HepG2 (cell line): ENCODE measurements at regions not wholly inside any gene's neighbourhood (a gene's known extent, or its start where the extent isn't known, plus 50 kb on each side); places are given as distances from the start of the nearest gene placed in this dataset.

Source experiments
- ATAC-seq: fragments of 200-7000 bp; cut with Tn5 transposase; 3 replicates; pipeline ENCODE4 v1.9.1; 2020; ENCODE audit warnings: mild to moderate bottlenecking, moderate library complexity
- BruUV-seq: library from RNA; stranded (reverse); fragments of 400-500 nt; replicated peaks from 2 replicates; lab custom pipeline; 2021; lab: Mats Ljungman, UMichigan
- CTCF ChIA-PET: fragments of 300-600 bp; formaldehyde crosslinking; extraction: SDS; loops from one replicate; lab custom pipeline; 2021; ENCODE audit warnings: low total read pairs, inconsistent platforms, low intra/inter-chr PET ratio; lab: Yijun Ruan, JAX
- POLR2A ChIA-PET: fragments of 350-600 bp; sonication (Branson Sonifier 250); formaldehyde crosslinking; loops from one replicate; lab custom pipeline; 2020; ENCODE audit warnings: antibody characterized with exemption, inconsistent platforms; lab: Yijun Ruan, JAX
- DNase-seq: peaks from one replicate; pipeline ENCODE4 v3.0.0-alpha.2; 2015; ENCODE audit warnings: low spot score
- FAIRE-seq: peaks from 3 replicates; lab custom pipeline; 2011; peaks lifted over from hg19 to GRCh38; lab: Jason Lieb, UNC
- H2AFZ ChIP-seq: one replicate; pipeline ENCODE4 v1.6.1; 2011; ENCODE audit warnings: low read length, inconsistent platforms
- H3K27ac ChIP-seq: fragments of 300-600 bp; 3 replicates; pipeline ENCODE4 v1.8.0; 2011; ENCODE audit warnings: mixed run types, mild to moderate bottlenecking, mixed read lengths, low read length, inconsistent platforms; ENCODE audit not compliant: insufficient read depth; ENCODE audit errors: extremely low read length
- H3K27me3 ChIP-seq, 2 experiments: fragments of 200-600 bp in 1 of 2; 2 replicates in 1 of 2; 3 replicates in 1 of 2; pipeline versions ENCODE4 v1.6.0 to v1.8.0; 2011; ENCODE audit warnings: low read length in 2 of 2, mild to moderate bottlenecking in 2 of 2, moderate library complexity in 2 of 2, inconsistent platforms in 1 of 2; ENCODE audit not compliant: insufficient read depth in 2 of 2, control insufficient read depth in 1 of 2
- H3K36me3 ChIP-seq, 2 experiments: fragments of 200-600 bp in 1 of 2; replicated peaks in 1 of 2; 2 replicates in 1 of 2; 3 replicates in 1 of 2; pipeline versions ENCODE4 v1.5.1 to v1.8.0; 2011; ENCODE audit warnings: low read length in 2 of 2, inconsistent platforms in 1 of 2; ENCODE audit not compliant: insufficient read depth in 2 of 2, control insufficient read depth in 1 of 2
- H3K4me1 ChIP-seq: 2 replicates; pipeline ENCODE4 v1.5.1; 2012; ENCODE audit warnings: low read length, inconsistent platforms; ENCODE audit not compliant: insufficient read depth
- H3K4me2 ChIP-seq: 2 replicates; pipeline ENCODE4 v1.6.0; 2011; ENCODE audit warnings: low read depth, low read length, inconsistent platforms
- H3K4me3 ChIP-seq, 3 experiments: fragments of 200-600 bp in 1 of 3; sonication (generic), shearing (Covaris generic) in 1 of 3; replicated peaks in 1 of 3; 2 replicates each; pipeline ENCODE4 v1.5.1; 2011 to 2016; ENCODE audit warnings: low read length in 3 of 3, inconsistent platforms in 2 of 3, low read depth in 2 of 3, mild to moderate bottlenecking in 2 of 3, control low read depth in 1 of 3, mixed read lengths in 1 of 3; ENCODE audit not compliant: insufficient read depth in 1 of 3
- H3K79me2 ChIP-seq: one replicate; pipeline ENCODE4 v1.6.1; 2011; ENCODE audit warnings: low read length, inconsistent platforms; ENCODE audit not compliant: insufficient read depth
- H3K9ac ChIP-seq: 2 replicates; pipeline ENCODE4 v1.6.0; 2011; ENCODE audit warnings: mild to moderate bottlenecking, low read depth, low read length, inconsistent platforms; ENCODE audit not compliant: insufficient read depth
- H3K9me3 ChIP-seq: 2 replicates; pipeline ENCODE4 v1.5.1; 2012; ENCODE audit warnings: mild to moderate bottlenecking, low read length
- H4K20me1 ChIP-seq: 2 replicates; pipeline ENCODE4 v1.6.0; 2011; ENCODE audit warnings: inconsistent platforms, mild to moderate bottlenecking, low read length, moderate library complexity; ENCODE audit not compliant: insufficient read depth
- HIVEP1 ChIP-seq: sonication (generic); formaldehyde crosslinking; IDR thresholded peaks from 2 replicates; pipeline ENCODE4 v1.4.0; 2020; ENCODE audit warnings: mild to moderate bottlenecking, missing genetic modification reagents
- JDP2 ChIP-seq: sonication (generic); formaldehyde crosslinking; IDR thresholded peaks from 2 replicates; pipeline ENCODE4 v1.8.1; 2022; ENCODE audit warnings: missing genetic modification reagents, borderline replicate concordance
- KLF11 ChIP-seq: IDR thresholded peaks from 2 replicates; pipeline ENCODE4 v1.6.1; 2016; ENCODE audit warnings: missing compliant biosample characterization
- NFIB ChIP-seq: sonication (generic); formaldehyde crosslinking; IDR thresholded peaks from 2 replicates; pipeline ENCODE4 v1.9.0; 2021; ENCODE audit warnings: missing genetic modification reagents, mild to moderate bottlenecking, borderline replicate concordance
- NFKB2 ChIP-seq: sonication (generic); formaldehyde crosslinking; IDR thresholded peaks from 2 replicates; pipeline ENCODE4 v1.4.0; 2020; ENCODE audit warnings: missing genetic modification reagents, borderline replicate concordance
- REST ChIP-seq, 2 experiments: IDR thresholded peaks; 2 replicates each; pipeline ENCODE4 v1.6.1; 2011 to 2012; ENCODE audit warnings: low read length in 2 of 2, borderline replicate concordance in 1 of 2, low read depth in 1 of 2, mild to moderate bottlenecking in 1 of 2, moderate library complexity in 1 of 2
- TBX3 ChIP-seq: fragments of 450-650 bp; IDR thresholded peaks from 2 replicates; pipeline ENCODE4 v1.6.1; 2017; ENCODE audit warnings: antibody characterized with exemption, mild to moderate bottlenecking, inconsistent platforms, borderline replicate concordance
- ZEB1 ChIP-seq: IDR thresholded peaks from 2 replicates; pipeline ENCODE4 v1.6.1; 2012; ENCODE audit warnings: mild to moderate bottlenecking, low read depth, inconsistent platforms; ENCODE audit not compliant: insufficient replicate concordance
- ZGPAT ChIP-seq: IDR thresholded peaks from 2 replicates; pipeline ENCODE4 v1.6.1; 2016; ENCODE audit warnings: mild to moderate bottlenecking
- in situ Hi-C: cut with HindIII; loops from 2 replicates; pipeline ENCODE4 v1.10.0; 2017; ENCODE audit warnings: low pct_unique_long_range_greater_than_20kb; ENCODE audit not compliant: extremely low pct_ligation_motif_present
- intact Hi-C: fragments of 100-400 bp; cut with micrococcal nuclease; formaldehyde crosslinking; loops from one replicate; pipeline ENCODE4 v1.10.0; 2022; ENCODE audit not compliant: unreplicated experiment
- TF ChIP-seq, protein P1 (sequence below): sonication (generic); formaldehyde crosslinking; IDR thresholded peaks from 2 replicates; pipeline ENCODE4 v1.9.0; 2021; ENCODE audit warnings: missing genetic modification reagents, mild to moderate bottlenecking, borderline replicate concordance
- TF ChIP-seq, protein P2 (sequence below), 2 experiments: sonication (generic) in 1 of 2; formaldehyde crosslinking in 1 of 2; IDR thresholded peaks; 2 replicates each; pipeline versions ENCODE4 v1.6.1 to v1.9.0; 2014 to 2022; ENCODE audit warnings: antibody characterized with exemption in 1 of 2, borderline replicate concordance in 1 of 2, inconsistent platforms in 1 of 2, low read depth in 1 of 2, missing genetic modification reagents in 1 of 2

DNA sequence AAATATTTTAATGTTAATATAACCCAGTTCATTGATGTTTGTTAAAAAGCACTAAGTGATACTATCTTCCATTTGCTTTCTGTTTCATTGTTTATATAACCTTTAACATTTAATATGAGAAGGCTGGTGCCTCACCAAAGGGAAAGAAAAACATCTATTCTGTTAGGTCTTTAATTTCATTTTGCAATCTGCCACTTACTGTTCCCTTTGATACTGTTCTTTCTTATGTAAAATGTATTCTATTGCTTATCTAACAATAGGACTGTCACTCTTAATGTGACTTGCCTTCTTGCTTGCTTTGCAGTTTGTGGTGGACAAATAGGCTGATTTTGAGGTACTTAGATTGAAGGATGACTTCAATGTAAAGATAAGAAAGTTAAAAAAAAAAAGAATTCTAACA, 1666.1 kb upstream of the DDX18 start:
- no peak for DNase-seq
- no peak for ATAC-seq
- Histone ChIP-seq H3K27ac (no peak overlapping the region), H4K20me1 (no peaks in the 10 kb centered on the region), H3K36me3 (no peaks in the 10 kb centered on the region), H3K4me1 (no peaks in the 10 kb centered on the region), H3K79me2 (no peaks in the 10 kb centered on the region), H2AFZ (no peak overlapping the region), H3K4me2 (no peak overlapping the region), H3K9ac (no peak overlapping the region), H3K27me3 (no peaks in the 10 kb centered on the region), H3K4me3 (no peak overlapping the region), H3K9me3 (peaks cover 98% of the 10 kb centered on the region)
- ChIA-PET POLR2A (no interaction called here), CTCF (no interaction called here)
- in situ Hi-C loops = no loop called here
- intact Hi-C loops = no loop called here
- FAIRE-seq = no peak
- BruUV-seq = no TSS peak
- TF ChIP-seq JDP2 (CRISPR knock-in tag) (no peak), ZGPAT (CRISPR knock-in tag) (no peak), HIVEP1 (CRISPR knock-in tag) (no peak), NFKB2 (CRISPR knock-in tag) (no peak), KLF11 (CRISPR knock-in tag) (no peak), REST (IDR thresholded peaks at IDR 0.05; ENCODE audit: borderline replicate concordance in 1 of 2, low read depth in 1 of 2, low read length in 2 of 2) (no peak), ZEB1 (no peak), NFIB (CRISPR knock-in tag) (no peak), TBX3 (no peak)
- TF ChIP-seq, protein P1, sequence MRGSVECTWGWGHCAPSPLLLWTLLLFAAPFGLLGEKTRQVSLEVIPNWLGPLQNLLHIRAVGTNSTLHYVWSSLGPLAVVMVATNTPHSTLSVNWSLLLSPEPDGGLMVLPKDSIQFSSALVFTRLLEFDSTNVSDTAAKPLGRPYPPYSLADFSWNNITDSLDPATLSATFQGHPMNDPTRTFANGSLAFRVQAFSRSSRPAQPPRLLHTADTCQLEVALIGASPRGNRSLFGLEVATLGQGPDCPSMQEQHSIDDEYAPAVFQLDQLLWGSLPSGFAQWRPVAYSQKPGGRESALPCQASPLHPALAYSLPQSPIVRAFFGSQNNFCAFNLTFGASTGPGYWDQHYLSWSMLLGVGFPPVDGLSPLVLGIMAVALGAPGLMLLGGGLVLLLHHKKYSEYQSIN (CRISPR knock-in tag) = no peak
- TF ChIP-seq, protein P2, sequence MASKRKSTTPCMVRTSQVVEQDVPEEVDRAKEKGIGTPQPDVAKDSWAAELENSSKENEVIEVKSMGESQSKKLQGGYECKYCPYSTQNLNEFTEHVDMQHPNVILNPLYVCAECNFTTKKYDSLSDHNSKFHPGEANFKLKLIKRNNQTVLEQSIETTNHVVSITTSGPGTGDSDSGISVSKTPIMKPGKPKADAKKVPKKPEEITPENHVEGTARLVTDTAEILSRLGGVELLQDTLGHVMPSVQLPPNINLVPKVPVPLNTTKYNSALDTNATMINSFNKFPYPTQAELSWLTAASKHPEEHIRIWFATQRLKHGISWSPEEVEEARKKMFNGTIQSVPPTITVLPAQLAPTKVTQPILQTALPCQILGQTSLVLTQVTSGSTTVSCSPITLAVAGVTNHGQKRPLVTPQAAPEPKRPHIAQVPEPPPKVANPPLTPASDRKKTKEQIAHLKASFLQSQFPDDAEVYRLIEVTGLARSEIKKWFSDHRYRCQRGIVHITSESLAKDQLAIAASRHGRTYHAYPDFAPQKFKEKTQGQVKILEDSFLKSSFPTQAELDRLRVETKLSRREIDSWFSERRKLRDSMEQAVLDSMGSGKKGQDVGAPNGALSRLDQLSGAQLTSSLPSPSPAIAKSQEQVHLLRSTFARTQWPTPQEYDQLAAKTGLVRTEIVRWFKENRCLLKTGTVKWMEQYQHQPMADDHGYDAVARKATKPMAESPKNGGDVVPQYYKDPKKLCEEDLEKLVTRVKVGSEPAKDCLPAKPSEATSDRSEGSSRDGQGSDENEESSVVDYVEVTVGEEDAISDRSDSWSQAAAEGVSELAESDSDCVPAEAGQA (IDR thresholded peaks at IDR 0.05; ENCODE audit: low read depth) = no peak
- TF ChIP-seq, protein P2 (CRISPR knock-in tag; IDR thresholded peaks at IDR 0.05; ENCODE audit: borderline replicate concordance) = no peak
